ENCODE measurements at regions not wholly inside any gene's neighbourhood (a gene's known extent, or its start where the extent isn't known, plus 50 kb on each side); places are given as distances from the start of the nearest gene placed in this dataset.

DNA sequence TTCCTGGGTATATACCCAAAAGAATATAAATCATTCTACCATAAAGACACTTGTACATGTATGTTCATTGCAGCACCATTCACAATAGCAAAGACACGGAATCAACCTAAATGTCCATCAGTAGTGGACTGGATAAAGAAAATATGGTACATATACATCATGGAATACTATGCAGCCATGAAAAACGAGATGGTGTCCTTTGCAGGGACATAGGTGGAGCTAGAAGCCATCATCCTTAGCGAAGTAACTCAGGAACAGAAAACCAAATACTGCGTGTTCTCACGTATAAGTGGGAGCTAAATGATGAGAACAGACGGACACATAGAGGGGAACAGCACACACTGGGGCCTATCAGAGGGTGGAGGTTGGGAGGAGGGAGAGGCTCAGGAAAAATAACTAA lies 183.7 kb upstream of the CELF2 start:
- TF ChIP-seq CTCF (IDR thresholded peaks at IDR 0.05) (no peak), POLR2A (IDR thresholded peaks at IDR 0.05) (no peak)

Data from esophagus squamous epithelium (tissue), 4 donors.